ENCODE measurements at regions not wholly inside any gene's neighbourhood (a gene's known extent, or its start where the extent isn't known, plus 50 kb on each side); places are given as distances from the start of the nearest gene placed in this dataset.

DNA sequence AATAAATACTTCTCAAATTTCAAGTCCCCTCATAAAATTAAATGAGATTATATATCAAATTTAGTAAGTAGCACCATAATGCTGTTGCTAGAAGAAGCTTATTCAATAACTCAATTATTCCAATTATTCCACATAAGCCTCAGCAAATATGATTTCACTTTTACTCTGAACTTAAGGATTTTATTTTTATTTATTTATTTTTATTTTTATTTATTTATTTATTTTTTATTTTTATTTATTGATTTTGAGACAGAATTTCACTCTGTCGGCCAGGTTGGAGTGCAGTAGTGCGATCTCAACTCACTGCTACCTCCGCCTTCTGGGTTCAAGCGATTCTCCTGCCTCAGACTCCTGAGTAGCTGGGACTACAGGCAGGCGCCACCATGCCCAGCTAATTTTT lies 1308.3 kb upstream of the CDH9 start:
- DNase-seq (ENCODE audit: low read depth in 1 of 2, low spot score in 2 of 2) (no peak), FAIRE-seq (no peak)
- Histone ChIP-seq H4K5ac (ENCODE audit: insufficient read length, low read depth, low read length) (no peak overlapping the region), H3K36me3 (ENCODE audit: control insufficient read depth in 2 of 4, insufficient read depth in 4 of 4, low read length in 3 of 4) (no peaks in the 10 kb centered on the region), H2BK5ac (ENCODE audit: low read depth, low read length) (no peak overlapping the region), H3K27ac (ENCODE audit: low read depth, low read length) (no peak overlapping the region), H4K20me1 (replicated peaks in 1 of 2; ENCODE audit: control insufficient read depth in 1 of 2, insufficient read depth in 2 of 2, low read length in 2 of 2) (no peaks in the 10 kb centered on the region), H3K27me3 (replicated peaks in 1 of 4; ENCODE audit: control insufficient read depth in 3 of 4, extremely low read depth in 1 of 4, insufficient read depth in 3 of 4, low read length in 3 of 4) (no peaks in the 10 kb centered on the region), H3K18ac (ENCODE audit: extremely low read depth, low read length) (no peak overlapping the region), H3K79me2 (ENCODE audit: control insufficient read depth in 1 of 2, insufficient read depth in 2 of 2, low read length in 2 of 2) (no peaks in the 10 kb centered on the region), H3K79me1 (ENCODE audit: low read depth, low read length) (no peaks in the 10 kb centered on the region), H3K4ac (replicated peaks; ENCODE audit: insufficient read length, low read depth, low read length) (no peak overlapping the region), H3K9me3 (ENCODE audit: insufficient read depth in 2 of 2, low read depth in 1 of 2, low read length in 1 of 2) (peaks cover 0 to 3% of the 10 kb centered on the region in 2 experiments; a peak in 1 of 4 replicates), H2BK12ac (ENCODE audit: low read depth, low read length) (no peak overlapping the region), H3K23me2 (ENCODE audit: low read depth, low read length) (no peaks in the 10 kb centered on the region), H3K56ac (replicated peaks; ENCODE audit: insufficient read length, low read depth, low read length) (no peak overlapping the region), H3K4me1 (replicated peaks in 1 of 4; ENCODE audit: control insufficient read depth in 3 of 4, insufficient read depth in 4 of 4, low read length in 3 of 4) (no peaks in the 10 kb centered on the region), H3K9ac (replicated peaks in 1 of 4; ENCODE audit: extremely low read depth in 1 of 4, low read depth in 3 of 4, low read length in 3 of 4) (no peak overlapping the region), H4K8ac (ENCODE audit: extremely low read depth, insufficient read depth, low read length) (no peak overlapping the region), H2BK120ac (replicated peaks; ENCODE audit: low read depth, low read length) (no peak overlapping the region), H2BK20ac (ENCODE audit: low read length) (no peak overlapping the region), H3K14ac (ENCODE audit: insufficient read length) (no peak overlapping the region), H3K4me2 (ENCODE audit: insufficient read depth in 1 of 2, low read depth in 2 of 2, low read length in 2 of 2) (no peak overlapping the region), H2BK15ac (ENCODE audit: low read length) (no peak overlapping the region), H2AFZ (ENCODE audit: low read length) (no peak overlapping the region), H3K4me3 (ENCODE audit: extremely low read depth in 1 of 4, insufficient read depth in 2 of 4, low read depth in 3 of 4, low read length in 4 of 4) (no peak overlapping the region), H2AK5ac (ENCODE audit: low read depth, low read length) (no peak overlapping the region), H3K23ac (ENCODE audit: insufficient read length) (no peak overlapping the region), H4K91ac (replicated peaks; ENCODE audit: insufficient read length, low read length) (no peak overlapping the region)
- 98% methylated on average over 5 of the region's 5 CpGs; no CpG with 5 or more reads in 1 of the 2 experiments for WGBS, 2 experiments (ENCODE audit: extremely low coverage in 1 of 2, insufficient coverage in 1 of 2, insufficient read length in 1 of 2, insufficient replicate concordance in 2 of 2, low coverage in 1 of 2, low lambda C conversion rate in 2 of 2, missing lambda C conversion rate in 1 of 2)
- TF ChIP-seq RNF2 (IDR thresholded peaks at IDR 0.05; ENCODE audit: borderline replicate concordance, low read depth, low read length, missing control alignments, poor library complexity, severe bottlenecking) (no peak), TAF1 (IDR thresholded peaks at IDR 0.05; ENCODE audit: low read depth, low read length) (no peak), ZNF274 (IDR thresholded peaks at IDR 0.05; ENCODE audit: borderline replicate concordance, extremely low read depth, low read length) (no peak), RXRA (IDR thresholded peaks at IDR 0.05; ENCODE audit: insufficient read depth, low read depth, low read length) (no peak), POLR2AphosphoS5 (IDR thresholded peaks at IDR 0.05; ENCODE audit: low read depth, low read length) (no peak)
- TF ChIP-seq, protein P1, sequence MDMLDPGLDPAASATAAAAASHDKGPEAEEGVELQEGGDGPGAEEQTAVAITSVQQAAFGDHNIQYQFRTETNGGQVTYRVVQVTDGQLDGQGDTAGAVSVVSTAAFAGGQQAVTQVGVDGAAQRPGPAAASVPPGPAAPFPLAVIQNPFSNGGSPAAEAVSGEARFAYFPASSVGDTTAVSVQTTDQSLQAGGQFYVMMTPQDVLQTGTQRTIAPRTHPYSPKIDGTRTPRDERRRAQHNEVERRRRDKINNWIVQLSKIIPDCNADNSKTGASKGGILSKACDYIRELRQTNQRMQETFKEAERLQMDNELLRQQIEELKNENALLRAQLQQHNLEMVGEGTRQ (IDR thresholded peaks at IDR 0.05; ENCODE audit: low read length): no peak
- ChIA-PET POLR2A (ENCODE audit: partially characterized antibody) (no interaction called here), CTCF (ENCODE audit: partially characterized antibody) (interaction anchor here (0.6 to 0.9 kb wide), 2 partner anchors 9 to 188 kb away, joined by 3 read pairs; no protein-coding TSS in a partner anchor)

Data from H1 (cell line).